ENCODE measurements at regions not wholly inside any gene's neighbourhood (a gene's known extent, or its start where the extent isn't known, plus 50 kb on each side); places are given as distances from the start of the nearest gene placed in this dataset.
"Not testable (repeated sequence)": the region's sequence is repeated elsewhere in the genome, so short reads cannot be mapped to it uniquely, and the experiment has no call there.

DNA sequence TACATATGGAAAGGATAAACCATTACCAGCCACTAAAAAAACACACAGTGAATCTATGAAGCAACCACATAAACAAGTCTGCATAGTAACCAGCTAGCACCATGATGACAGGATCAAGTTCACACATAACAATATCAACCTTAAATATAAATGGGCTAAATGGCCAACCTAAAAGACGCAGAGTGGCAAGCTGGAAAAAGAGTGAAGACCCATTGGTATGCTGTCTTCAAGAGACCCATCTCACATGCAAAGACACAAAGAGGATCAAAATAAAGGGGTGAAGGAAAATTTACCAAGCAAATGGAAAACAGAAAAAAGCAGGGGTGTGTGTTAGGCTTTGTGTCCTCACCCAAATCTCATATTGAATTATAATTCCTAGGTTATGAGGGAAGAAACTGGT is 909.2 kb downstream of the EPHA7 start:
- no peak for DNase-seq (ENCODE audit: low spot score)

DNA sequence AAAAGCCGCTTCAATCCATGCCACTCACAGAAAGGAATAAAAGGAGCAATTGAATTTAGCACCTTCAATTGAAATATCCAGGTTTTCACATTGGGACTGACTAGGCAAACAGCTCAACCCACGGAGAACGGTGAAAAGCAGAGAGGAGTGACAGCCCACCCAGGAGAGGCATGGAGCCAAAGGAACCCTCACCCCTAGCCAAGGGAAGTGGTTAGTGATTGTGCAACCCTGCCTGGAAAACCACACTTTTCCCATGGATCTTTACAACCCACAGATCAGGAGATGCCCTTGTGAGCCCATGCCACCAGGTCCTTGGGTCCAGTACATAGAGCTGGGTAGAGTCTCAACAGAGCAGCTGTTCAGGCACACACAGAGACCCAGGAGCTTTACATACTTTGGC is 911.8 kb downstream of the EPHA7 start:
- no peak for DNase-seq (ENCODE audit: low spot score)

DNA sequence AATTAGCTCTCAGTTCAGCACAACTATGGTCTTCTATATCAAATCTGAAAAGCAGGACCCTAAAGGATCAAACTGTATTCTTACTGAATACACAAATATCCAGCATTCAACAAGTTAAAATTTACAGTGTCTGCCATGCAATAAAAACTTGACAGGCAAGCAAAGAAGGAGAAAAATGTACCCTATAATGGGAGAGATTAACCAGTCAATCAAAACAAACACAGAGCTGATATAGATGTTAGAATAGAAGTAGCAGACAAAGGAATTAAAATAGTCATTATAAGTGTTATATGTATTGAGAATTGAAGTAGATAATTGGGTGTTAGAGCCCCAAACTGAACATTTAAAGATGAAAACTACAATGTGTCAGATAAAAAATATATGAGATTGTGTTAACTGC is 914.9 kb downstream of the EPHA7 start:
- DNase-seq (ENCODE audit: low spot score) = no peak

DNA sequence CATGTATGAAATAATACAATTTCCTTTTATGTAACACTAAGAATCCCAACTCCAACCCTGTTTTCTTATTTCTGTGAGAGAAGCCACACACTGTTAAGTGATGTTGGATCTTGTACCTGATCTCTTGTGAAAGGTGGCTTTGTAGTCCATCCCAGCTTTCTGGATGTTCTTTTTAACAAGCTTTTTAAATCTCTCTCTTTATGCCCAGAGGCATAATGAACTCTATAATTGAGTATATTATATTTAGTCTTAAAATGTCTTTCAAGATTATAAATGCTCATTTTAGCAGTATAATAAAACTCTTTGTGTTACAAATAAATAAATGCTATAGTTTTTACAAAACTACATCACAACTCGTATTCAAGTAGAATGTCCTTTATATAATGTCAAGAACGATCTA is 922.1 kb downstream of the EPHA7 start:
- no peak for DNase-seq (ENCODE audit: low spot score)

DNA sequence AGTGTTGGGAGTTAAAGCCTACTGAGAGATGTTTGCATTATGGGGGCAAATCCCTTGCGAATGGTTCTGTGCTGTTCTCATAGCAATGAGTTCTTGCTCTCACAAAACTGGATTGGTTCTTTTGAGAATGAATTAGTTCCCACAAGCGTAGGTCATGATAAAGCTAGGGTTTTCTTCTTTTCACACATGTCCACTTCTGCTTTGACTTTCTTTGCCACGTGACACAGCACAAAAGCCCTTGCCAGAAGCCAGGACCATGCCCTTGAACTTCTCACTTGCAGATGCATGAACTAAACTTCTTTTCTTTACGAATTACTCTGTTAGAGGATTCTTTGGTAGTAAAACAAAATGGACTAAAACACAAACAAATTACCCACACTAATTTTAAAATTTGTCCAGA is 922.8 kb downstream of the EPHA7 start:
- no peak for DNase-seq (ENCODE audit: low spot score)

DNA sequence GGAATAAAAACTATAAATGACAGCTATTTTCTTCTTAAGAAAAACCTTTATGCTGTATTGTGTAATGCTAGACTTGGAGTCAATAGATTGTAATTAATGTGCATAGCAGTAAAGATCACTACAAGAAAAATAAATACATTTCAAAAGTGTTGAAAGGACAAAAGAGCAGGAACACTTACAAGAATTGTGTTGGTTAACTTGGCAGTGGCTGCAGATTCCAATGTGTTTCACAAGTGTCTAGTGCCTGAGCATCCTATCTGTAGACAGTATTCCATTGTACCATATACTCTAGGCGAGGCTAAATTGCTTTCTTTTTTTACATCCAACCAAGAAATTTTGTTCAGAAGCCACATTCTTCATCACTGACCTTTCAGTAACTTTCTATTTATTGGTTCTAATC is 924.1 kb downstream of the EPHA7 start:
- no peak for DNase-seq (ENCODE audit: low spot score)

DNA sequence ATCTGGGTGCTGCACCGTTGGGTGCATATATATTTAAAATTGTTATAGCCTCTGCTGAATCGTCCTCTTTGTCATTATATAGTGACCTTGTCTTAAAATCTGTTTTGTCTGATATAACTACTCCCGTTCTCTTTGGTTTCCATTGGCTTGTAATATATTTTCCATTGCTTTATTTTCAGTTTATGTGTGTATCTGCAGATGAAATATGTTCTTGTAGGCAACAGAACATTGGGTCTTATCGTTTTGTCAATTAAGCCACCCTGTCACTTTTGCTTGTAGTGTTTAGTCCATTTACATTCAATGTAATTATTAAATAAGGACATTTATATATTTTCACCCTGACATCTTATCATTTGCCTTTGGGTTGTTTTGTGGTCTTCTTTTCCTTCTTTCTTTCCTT is 933.9 kb downstream of the EPHA7 start:
- no peak for DNase-seq (ENCODE audit: low spot score)

DNA sequence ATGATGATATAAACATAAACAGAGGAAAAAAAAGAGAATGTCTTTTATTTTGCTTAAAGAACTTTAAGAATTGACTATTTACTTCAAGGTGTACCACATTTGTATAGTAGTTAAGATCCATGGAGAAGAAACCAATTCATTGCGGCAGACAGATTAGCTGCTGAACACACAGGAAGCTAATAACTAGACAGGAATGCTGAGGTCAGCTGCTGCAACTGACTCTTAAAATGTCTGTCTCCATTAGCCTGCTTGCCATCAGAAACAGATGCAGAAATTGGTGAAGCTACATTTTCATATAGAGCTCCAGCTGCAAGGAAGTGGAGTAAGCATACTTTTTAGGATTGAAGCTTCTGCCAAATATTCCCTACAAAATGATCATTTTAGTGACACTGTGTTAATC is 939.5 kb downstream of the EPHA7 start:
- DNase-seq (ENCODE audit: low spot score) = peak; percentile 11

DNA sequence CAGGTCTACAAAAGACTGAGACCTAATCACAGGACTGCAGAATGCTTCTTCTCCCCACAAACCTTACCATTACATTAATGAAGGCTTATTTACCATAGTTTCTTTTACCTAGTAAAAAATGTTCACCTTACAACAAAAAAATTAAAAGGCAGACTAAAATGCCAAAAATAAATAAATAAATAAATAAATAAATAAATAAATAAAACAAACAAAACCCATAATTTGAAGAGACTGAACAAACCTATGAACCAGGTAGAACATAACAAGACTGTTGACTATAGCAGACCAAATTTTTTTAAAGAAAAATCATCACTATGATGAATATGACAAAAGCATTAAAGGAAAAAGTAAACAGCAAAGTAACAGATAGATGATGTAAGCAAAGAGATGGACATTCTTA is 946.3 kb downstream of the EPHA7 start:
- no peak for DNase-seq (ENCODE audit: low spot score)

DNA sequence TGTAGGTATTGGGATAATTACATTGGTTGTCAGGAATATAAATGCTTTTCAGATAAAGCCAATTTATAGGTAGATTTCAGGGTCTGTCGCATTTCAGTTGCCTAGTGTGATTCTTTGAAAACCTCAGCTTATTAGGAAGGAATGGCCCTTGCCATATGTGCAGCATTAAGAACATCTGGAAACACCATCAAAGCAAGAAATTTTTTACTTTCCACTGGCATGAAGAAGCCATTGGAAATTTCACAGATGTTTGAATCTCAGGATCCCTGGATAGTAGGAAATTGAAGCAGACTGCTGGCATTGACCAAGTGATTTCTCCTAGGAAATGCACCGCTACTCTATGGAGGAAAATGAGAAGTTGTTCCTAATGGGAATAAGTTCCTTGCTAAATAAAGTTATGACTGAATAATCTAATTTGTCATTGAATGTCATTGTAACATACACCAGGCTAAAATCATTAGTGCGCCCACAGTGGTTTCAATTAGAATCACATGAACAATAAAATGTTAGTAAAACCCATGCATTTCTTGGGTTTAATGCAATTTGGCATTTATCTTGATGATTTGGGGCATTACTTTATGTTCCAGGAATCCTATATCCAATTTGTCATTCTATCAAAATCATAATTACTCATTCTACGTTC is 950.1 kb downstream of the EPHA7 start:
- no peak for DNase-seq (ENCODE audit: low spot score)

DNA sequence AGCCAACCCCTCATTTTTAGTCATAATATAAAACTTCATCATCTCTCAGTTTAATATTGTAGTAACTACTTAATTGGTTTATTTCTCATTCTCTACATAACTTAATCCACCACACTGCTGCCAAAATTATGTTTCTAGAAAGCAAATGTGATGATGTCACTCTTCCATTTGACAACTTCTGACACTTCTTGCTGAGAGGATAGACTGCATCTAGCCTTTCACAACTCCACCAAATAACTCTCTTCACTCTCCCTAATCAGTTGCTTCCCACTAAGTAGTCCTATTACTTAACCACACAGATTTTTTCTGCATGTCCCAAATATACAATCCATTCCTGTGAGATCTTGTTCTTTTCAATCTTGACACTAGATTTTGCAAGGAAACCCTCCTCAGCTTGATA is 951.3 kb downstream of the EPHA7 start:
- no peak for DNase-seq (ENCODE audit: low spot score)

DNA sequence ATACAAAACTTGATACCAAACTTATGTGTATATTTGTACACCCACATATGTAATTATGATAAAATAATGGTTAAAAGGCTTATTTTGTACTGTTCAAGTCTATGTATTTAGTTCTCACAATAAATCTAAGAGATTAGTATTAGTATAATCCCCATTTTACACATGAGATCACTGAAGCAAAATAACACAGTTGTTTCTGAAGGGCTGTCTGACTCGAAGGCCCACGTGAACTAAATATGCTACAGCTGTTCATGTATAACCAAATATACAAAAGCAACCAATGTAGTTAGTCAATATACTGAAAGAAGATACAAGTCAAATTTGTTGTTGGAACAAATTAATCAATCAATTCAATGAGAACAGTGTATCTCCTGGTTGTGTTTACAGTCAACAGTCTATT is 959.2 kb downstream of the EPHA7 start:
- DNase-seq (ENCODE audit: low spot score) = no peak

DNA sequence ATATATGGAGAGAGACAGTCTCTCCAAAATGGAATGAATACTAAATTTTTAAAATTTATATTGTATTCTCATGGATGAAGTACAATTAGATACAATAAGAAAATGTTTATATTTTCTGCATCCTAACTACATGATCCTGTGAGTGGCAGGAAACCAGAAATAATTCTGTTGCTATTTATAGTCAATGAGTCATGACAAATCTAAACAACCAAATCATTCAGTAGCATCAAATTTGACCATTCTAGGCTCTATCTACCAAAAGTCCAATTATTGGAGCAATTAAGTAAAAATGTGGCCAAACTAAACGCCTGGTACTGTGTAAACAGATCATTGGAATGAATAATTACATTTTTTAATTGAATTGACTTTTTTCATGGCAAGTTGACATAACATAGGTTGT is 959.8 kb downstream of the EPHA7 start:
- no peak for DNase-seq (ENCODE audit: low spot score)

DNA sequence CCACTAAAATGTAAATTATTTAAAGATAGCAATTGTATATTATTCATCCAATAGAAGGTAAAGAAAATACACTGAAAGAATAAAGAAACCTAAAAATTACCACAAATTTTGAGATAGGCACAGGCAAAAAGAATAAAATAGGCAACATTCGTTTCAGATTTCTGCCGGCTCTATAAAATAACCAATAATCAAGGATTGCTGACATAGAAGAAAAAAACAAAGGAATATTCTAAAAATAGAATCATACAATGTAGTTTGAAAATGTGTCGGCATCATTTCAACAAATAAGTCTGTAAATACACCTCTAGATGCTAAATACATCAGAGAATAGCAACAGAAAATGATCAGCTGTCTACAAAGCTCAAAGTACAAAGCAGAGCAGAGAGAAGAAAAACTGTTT is 973.3 kb downstream of the EPHA7 start:
- no peak for DNase-seq (ENCODE audit: low spot score)

DNA sequence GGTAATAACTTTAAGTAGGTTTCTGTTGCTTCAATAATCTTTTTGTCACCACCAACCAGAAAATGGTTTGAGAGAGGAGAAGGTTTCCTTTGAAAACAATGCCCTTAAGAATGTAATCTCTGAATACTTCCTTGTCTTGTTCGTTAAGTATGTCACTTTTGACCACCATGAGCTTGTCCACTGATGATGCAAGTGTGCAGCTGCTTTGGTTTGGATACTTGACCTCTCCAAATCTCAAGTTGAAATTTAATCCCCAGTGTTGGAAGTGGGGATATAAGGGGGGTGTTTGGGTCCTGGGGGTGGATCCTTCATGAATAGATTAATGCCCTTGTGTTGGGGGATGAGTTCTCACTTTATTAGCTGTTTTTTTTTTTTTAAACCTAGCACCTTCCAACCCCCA is 985.4 kb downstream of the EPHA7 start:
- DNase-seq (ENCODE audit: low spot score) = no peak

DNA sequence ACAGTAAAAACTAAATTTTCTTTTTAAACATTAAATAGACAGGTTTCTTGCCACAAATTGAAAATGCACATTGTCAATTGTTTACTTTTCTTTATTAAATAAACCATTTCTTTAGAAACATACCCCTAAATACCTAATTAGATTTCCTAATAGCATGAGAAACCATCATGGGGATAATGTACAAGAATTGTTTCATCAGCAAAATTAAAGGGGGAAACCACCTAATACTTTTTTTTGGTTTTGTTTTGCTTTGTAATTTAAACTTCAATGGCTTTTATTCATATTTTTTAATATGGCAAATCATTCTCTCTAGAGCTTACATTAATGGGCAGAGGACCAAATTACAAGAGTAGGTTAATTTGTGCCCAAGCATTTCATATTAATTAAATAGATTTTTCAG is 987.9 kb downstream of the EPHA7 start:
- no peak for DNase-seq (ENCODE audit: low spot score)

DNA sequence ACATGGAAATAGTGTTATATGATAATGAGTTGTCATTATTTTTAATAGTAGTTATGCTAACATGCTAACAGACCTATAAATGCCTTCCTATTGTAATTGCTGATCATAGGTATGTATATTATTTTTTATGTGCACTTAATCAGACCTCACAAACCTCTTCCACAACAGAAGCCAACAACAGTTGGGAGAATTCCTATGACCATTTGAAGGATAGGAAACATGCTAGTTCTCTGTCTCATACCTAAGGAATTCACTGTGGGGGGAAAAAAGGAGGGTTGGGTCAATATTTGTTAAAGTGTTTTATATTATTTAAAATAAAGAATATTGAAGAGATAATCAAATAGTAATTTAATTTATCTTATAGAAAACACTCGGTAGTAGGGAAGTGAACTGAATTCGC is 990.9 kb downstream of the EPHA7 start:
- no peak for DNase-seq (ENCODE audit: low spot score)

DNA sequence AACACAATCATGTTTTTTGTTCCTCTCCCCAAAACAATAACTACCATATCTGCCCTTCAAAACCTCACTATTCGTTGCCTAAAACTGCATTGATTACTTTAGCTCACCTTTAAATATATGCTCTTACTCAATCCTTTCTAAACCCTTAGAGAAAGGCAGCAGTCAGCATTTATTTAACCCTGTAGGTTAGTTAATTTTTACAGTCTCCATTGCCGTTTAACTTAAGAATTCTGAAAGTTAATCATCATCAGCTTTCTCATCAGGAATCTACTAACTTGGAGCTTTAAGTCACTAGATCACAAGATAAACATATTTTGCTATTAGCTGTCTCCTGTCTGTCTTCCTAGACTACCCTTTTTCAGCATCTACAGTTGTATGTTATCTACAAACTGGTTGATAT is 991.9 kb downstream of the EPHA7 start:
- no peak for DNase-seq (ENCODE audit: low spot score)

DNA sequence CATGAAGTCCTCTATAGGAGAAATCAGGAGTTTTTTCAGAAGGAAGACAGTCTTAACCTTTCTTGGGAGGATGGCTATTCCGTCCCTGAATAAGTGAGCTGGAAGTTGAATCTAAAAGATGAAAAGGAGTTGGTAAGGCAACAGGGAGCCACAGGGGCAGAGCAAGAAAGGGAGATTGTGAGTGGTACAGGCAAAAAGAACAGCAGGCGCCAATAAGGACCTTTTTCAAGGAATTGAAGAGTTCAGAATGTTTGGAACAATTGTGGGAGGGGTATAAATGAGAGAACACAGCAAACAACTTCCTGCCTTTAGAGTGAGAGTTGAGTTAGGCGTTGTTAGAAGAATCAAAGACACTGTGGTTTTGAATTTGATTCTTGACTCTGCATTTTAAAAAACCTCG is 1003.7 kb downstream of the EPHA7 start:
- DNase-seq (ENCODE audit: low spot score) = no peak

DNA sequence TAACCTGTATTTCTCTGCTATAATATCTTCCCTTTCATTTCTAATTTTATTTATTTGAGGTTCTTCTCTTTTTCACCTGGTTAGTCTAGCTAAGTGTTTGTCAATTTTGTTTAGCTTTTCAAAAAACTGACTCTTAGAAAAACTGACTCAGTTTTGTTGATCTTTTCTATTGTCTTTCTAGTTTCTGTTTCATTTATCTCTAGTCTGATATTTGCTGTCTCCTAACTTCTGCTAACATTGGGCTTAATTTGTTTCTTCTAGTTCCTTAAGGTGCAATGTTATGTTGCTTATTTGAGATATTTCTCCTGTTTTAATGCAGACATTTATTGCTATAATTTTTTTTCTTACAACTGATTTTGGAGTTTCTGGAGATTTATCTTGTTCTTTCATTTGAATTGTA is 1011.0 kb downstream of the EPHA7 start:
- no peak for DNase-seq (ENCODE audit: low spot score)

DNA sequence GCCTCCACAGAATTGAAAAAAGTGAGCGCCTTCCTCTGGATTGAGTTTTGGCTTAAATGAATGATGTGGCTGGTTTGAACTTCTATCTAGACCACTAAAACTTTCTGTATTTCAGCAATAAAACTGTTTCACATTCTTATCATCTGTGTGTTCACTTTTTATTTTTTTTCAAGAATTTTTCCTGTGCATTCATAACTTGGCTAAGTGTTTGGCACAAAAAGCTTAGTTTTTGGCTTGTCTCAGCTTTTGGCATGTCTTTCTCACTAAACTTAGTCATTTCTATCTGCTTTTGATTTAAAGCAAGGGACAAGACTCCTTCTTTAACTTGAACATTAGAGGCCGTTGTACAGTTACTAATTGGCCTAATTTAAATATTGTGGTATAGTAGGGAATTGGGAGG is 1015.1 kb downstream of the EPHA7 start:
- DNase-seq (ENCODE audit: low spot score) = no peak

DNA sequence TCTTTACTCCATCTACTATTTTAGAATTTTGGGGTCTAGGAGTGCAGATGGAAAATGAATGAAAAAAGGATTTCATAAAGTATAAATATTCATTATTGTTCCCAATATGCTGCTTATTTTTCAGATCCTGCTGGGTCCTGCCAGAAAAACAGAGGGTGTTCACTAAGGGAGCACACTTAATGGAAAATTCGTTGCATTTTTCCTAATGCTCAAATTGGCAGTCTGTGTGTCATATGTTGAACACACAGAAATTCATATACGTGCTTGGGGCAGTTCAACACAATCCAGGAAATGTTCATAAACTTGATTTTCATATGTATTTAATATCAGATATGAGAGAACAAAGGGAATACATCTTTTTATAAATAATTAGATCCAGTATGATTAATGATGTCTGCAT is 1019.4 kb downstream of the EPHA7 start:
- no peak for DNase-seq (ENCODE audit: low spot score)

DNA sequence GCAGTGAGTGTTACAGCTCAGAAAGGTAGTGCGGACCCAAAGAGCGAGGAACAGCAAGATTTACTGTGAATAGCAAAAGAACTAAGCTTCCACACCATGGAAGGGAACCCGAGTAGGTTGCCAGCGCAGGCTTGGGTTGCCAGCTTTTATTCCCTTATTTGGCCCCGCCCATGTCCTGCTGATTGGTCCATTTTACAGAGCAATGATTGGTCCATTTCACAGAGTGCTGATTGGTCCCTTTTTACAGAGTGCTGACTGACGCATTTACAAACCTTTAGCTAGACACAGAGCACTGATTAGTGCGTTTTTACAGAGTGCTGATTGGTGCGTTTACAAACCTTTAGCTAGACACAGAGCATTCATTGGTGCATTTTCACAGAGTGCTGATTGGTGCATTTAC is 1030.7 kb downstream of the EPHA7 start:
- DNase-seq (ENCODE audit: low spot score) = not testable (repeated sequence)

DNA sequence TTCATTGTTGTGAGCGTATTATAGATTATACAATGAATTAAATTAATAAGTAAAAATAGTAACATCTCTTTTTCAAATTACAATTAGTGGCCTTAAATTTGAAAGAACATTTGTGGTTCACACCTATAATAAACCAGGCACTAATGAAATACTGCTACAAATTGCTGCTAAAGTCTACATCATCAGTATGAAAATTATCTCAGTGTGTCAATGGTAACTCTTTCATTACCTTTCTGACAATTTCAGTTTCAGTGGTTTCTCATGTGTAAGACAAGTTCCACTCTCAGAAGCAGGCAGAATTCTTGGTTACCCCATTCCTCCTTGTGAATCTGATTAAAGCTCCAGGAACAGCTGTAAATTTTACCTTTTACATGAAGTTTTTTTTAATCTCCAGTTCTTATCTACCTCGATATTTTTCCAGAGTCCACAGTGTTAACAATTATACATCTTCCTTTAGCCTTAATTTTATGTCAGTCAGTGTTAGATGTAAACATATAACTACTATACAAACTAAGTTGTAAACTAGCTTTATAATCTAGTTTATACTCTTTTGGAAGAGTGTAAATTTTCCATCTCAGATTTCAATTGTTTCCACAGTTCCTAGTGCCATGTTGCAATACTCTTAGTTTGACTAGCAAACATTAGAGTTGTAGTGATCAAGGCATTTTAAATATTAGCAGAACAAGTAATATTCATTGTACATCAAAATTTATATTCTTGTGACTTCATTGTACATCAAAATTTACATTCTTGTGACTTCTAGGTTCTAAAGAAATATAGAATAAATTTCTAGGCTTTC is 1038.4 kb downstream of the EPHA7 start:
- no peak for DNase-seq (ENCODE audit: low spot score)
